IPS DF 19.7 (cell line): ENCODE measurements at regions not wholly inside any gene's neighbourhood (a gene's known extent, or its start where the extent isn't known, plus 50 kb on each side); places are given as distances from the start of the nearest gene placed in this dataset.

Experiments
- DNase-seq: peaks from one replicate; pipeline ENCODE4 v3.0.0-alpha.2; 2013; ENCODE audit warnings: low read depth, low spot score

GRCh38 chr6:113338644-113339043, 518.5 kb upstream of the MARCKS start:
- no peak for DNase-seq

- DNase-seq: no peak
Measured at GRCh38 chr6:113339209-113339608, 517.9 kb upstream of the MARCKS start.

GRCh38 chr6:113340371-113340770, 516.8 kb upstream of the MARCKS start:
- DNase-seq: no peak

GRCh38 chr6:113343940-113344339, 513.2 kb upstream of the MARCKS start:
- no peak for DNase-seq

- no peak for DNase-seq
Measured at GRCh38 chr6:113344969-113345368, 512.2 kb upstream of the MARCKS start.

GRCh38 chr6:113347436-113347835, 509.7 kb upstream of the MARCKS start:
- no peak for DNase-seq

GRCh38 chr6:113350461-113350860, 506.7 kb upstream of the MARCKS start:
- no peak for DNase-seq

GRCh38 chr6:113351173-113351834, 505.8 kb upstream of the MARCKS start:
- DNase-seq: no peak

GRCh38 chr6:113352029-113352801, 504.9 kb upstream of the MARCKS start:
- DNase-seq: no peak

- no peak for DNase-seq
Measured at GRCh38 chr6:113352831-113353230, 504.3 kb upstream of the MARCKS start.

GRCh38 chr6:113353392-113353791, 503.8 kb upstream of the MARCKS start:
- DNase-seq: no peak

GRCh38 chr6:113354204-113354895, 502.8 kb upstream of the MARCKS start:
- no peak for DNase-seq

GRCh38 chr6:113356139-113356538, 501.0 kb upstream of the MARCKS start:
- no peak for DNase-seq

GRCh38 chr6:113357041-113357440, 500.1 kb upstream of the MARCKS start:
- DNase-seq: no peak

- DNase-seq: no peak
Measured at GRCh38 chr6:113358063-113358583, 499.0 kb upstream of the MARCKS start.

GRCh38 chr6:113359155-113360140, 497.7 kb upstream of the MARCKS start:
- no peak for DNase-seq

GRCh38 chr6:113361014-113361645, 496.0 kb upstream of the MARCKS start:
- no peak for DNase-seq

- DNase-seq: no peak
Measured at GRCh38 chr6:113362301-113363047, 494.7 kb upstream of the MARCKS start.

GRCh38 chr6:113363048-113363798, 493.9 kb upstream of the MARCKS start:
- no peak for DNase-seq
